CD14-positive monocyte (primary cell): ENCODE measurements at regions not wholly inside any gene's neighbourhood (a gene's known extent, or its start where the extent isn't known, plus 50 kb on each side); places are given as distances from the start of the nearest gene placed in this dataset.

Experiments
- DNase-seq, 3 donors: peaks; one replicate each; pipeline ENCODE4 v3.0.0-alpha.2; 2011 to 2022
- H2AFZ ChIP-seq: 2 replicates; pipeline ENCODE4 v1.6.0; 2012; ENCODE audit warnings: mild to moderate bottlenecking, low read depth, low read length, inconsistent platforms; ENCODE audit not compliant: insufficient read depth, poor library complexity, severe bottlenecking
- H3K27ac ChIP-seq, 2 donors: 1 replicate in 1 of 2; 2 replicates in 1 of 2; pipeline ENCODE4 v1.5.1; 2012 to 2013; ENCODE audit warnings: low read length in 2 of 2, control low read depth in 1 of 2, inconsistent platforms in 1 of 2, low read depth in 1 of 2, mild to moderate bottlenecking in 1 of 2
- H3K27me3 ChIP-seq, 2 donors: one replicate each; pipeline versions ENCODE4 v1.6.0 to v1.6.1; 2011 to 2013; ENCODE audit warnings: low read length in 2 of 2; ENCODE audit not compliant: control insufficient read depth in 2 of 2, insufficient read depth in 2 of 2
- H3K36me3 ChIP-seq, 2 donors: replicated peaks in 1 of 2; 1 replicate in 1 of 2; 2 replicates in 1 of 2; pipeline versions ENCODE4 v1.5.1 to v1.6.1; 2012 to 2013; ENCODE audit warnings: low read length in 2 of 2, control low read depth in 1 of 2, inconsistent platforms in 1 of 2, mild to moderate bottlenecking in 1 of 2; ENCODE audit not compliant: insufficient read depth in 2 of 2, control insufficient read depth in 1 of 2
- H3K4me1 ChIP-seq, 2 donors: 1 replicate in 1 of 2; 2 replicates in 1 of 2; pipeline versions ENCODE4 v1.5.1 to v1.6.1; 2012 to 2013; ENCODE audit warnings: low read length in 2 of 2, control low read depth in 1 of 2, inconsistent platforms in 1 of 2, mild to moderate bottlenecking in 1 of 2, moderate library complexity in 1 of 2; ENCODE audit not compliant: insufficient read depth in 2 of 2, control insufficient read depth in 1 of 2
- H3K4me2 ChIP-seq: replicated peaks from 2 replicates; pipeline ENCODE3; 2012; ENCODE audit warnings: low read length, moderate library complexity, mild to moderate bottlenecking; ENCODE audit not compliant: poor library complexity, severe bottlenecking; ENCODE audit errors: extremely low read depth
- H3K4me3 ChIP-seq, 3 experiments: fragments of 200-600 bp in 1 of 3; sonication (generic) in 1 of 3; replicated peaks in 1 of 3; 1 replicate in 2 of 3; 2 replicates in 1 of 3; pipeline ENCODE4 v1.5.1; 2011 to 2013; ENCODE audit warnings: low read length in 3 of 3, mild to moderate bottlenecking in 3 of 3, control low read depth in 2 of 3, low read depth in 2 of 3, inconsistent platforms in 1 of 3, moderate library complexity in 1 of 3
- H3K79me2 ChIP-seq: 2 replicates; pipeline ENCODE4 v1.6.0; 2012; ENCODE audit warnings: mild to moderate bottlenecking, control low read depth, inconsistent platforms, low read length, moderate library complexity; ENCODE audit not compliant: insufficient read depth
- H3K9ac ChIP-seq: 2 replicates; pipeline ENCODE4 v1.6.0; 2017; ENCODE audit warnings: low read length, mild to moderate bottlenecking; ENCODE audit not compliant: insufficient read depth, poor library complexity, severe bottlenecking
- H3K9me3 ChIP-seq, 2 donors: replicated peaks in 1 of 2; 1 replicate in 1 of 2; 2 replicates in 1 of 2; pipeline versions ENCODE4 v1.5.1 to v1.6.1; 2012 to 2013; ENCODE audit warnings: low read length in 2 of 2, control low read depth in 1 of 2; ENCODE audit not compliant: control insufficient read depth in 1 of 2, insufficient read depth in 1 of 2
- H4K20me1 ChIP-seq: 2 replicates; pipeline ENCODE4 v1.6.0; 2012; ENCODE audit warnings: mild to moderate bottlenecking, low read length, control low read depth, moderate library complexity; ENCODE audit not compliant: insufficient read depth
- H3K27ac Mint-ChIP-seq, 7 donors: one replicate each; pipeline ENCODE4 v1.8.0; 2020; ENCODE audit warnings: mild to moderate bottlenecking in 7 of 7, mixed read lengths in 7 of 7, moderate library complexity in 6 of 7, inconsistent platforms in 2 of 7
- H3K27me3 Mint-ChIP-seq, 3 donors: one replicate each; pipeline ENCODE4 v1.8.0; 2021 to 2022; ENCODE audit warnings: low read depth in 3 of 3, mild to moderate bottlenecking in 3 of 3, mixed read lengths in 3 of 3, moderate library complexity in 3 of 3, inconsistent platforms in 1 of 3
- H3K36me3 Mint-ChIP-seq, 2 donors: one replicate each; pipeline ENCODE4 v1.8.0; 2020; ENCODE audit warnings: mixed read lengths in 2 of 2, inconsistent platforms in 1 of 2, mild to moderate bottlenecking in 1 of 2
- H3K4me1 Mint-ChIP-seq: one replicate; pipeline ENCODE4 v1.8.0; 2020; ENCODE audit warnings: mild to moderate bottlenecking, mixed read lengths
- H3K4me3 Mint-ChIP-seq, 2 donors: one replicate each; pipeline ENCODE4 v1.8.0; 2020; ENCODE audit warnings: mild to moderate bottlenecking in 2 of 2, mixed read lengths in 2 of 2, moderate library complexity in 1 of 2
- H3K9me3 Mint-ChIP-seq, 7 donors: one replicate each; pipeline ENCODE4 v1.8.0; 2020 to 2022; ENCODE audit warnings: mixed read lengths in 7 of 7, mild to moderate bottlenecking in 6 of 7, moderate library complexity in 6 of 7, inconsistent platforms in 2 of 7
- WGBS: methylation state at CpG from one replicate; pipeline ENCODE4 v1.1.5; 2013; ENCODE audit warnings: missing lambda C conversion rate; ENCODE audit not compliant: insufficient coverage; 5-methylcytosine and 5-hydroxymethylcytosine counted together
- intact Hi-C, 2 donors: fragments of 100-400 bp; cut with micrococcal nuclease; formaldehyde crosslinking; loops; one replicate each; pipeline versions ENCODE4 v1.15.0 to v1.15.1; 2023
- TF ChIP-seq, protein P1 (sequence below): fragments of 200-600 bp; IDR thresholded peaks from one replicate; pipeline ENCODE4 v1.8.0; 2022; ENCODE audit warnings: antibody characterized with exemption, mild to moderate bottlenecking

DNA sequence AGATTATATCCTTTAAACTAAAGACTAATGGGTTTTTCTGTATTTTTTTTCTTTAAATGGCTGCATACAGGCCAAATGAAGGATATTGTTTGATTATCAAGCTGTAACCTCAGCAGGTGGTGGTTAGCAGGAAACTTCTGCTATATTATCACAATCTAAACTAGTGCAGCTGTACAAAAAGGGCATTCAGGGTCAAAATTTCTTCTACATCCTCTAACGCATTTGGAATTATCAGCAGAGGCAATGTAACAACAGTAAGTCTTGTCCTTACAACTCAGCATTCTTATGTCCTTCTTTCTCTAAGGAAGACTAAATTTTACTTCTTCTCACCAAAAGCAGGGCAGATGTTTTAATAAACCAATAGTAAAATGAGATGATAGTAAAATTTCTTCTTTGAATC is 135.8 kb upstream of the FN1 start:
- peaks cover 3 to 28% (median 7%) of the 10 kb centered on the region in 3 donors for H3K27me3 Mint-ChIP-seq
- 0% methylated on average over 1 of the region's 1 CpG for WGBS
- no peak overlapping the region for H3K4me3 Mint-ChIP-seq
- H3K4me2 ChIP-seq, result no peak overlapping the region
- no peaks in the 10 kb centered on the region for H3K9me3 ChIP-seq
- H3K9me3 Mint-ChIP-seq, result no peaks in the 10 kb centered on the region
- DNase-seq, result no peak
- H3K27me3 ChIP-seq, result peaks cover 2 to 5% of the 10 kb centered on the region in 2 donors
- intact Hi-C loops, result no loop called here
- H3K27ac ChIP-seq, result no peak overlapping the region
- TF ChIP-seq, protein P1, sequence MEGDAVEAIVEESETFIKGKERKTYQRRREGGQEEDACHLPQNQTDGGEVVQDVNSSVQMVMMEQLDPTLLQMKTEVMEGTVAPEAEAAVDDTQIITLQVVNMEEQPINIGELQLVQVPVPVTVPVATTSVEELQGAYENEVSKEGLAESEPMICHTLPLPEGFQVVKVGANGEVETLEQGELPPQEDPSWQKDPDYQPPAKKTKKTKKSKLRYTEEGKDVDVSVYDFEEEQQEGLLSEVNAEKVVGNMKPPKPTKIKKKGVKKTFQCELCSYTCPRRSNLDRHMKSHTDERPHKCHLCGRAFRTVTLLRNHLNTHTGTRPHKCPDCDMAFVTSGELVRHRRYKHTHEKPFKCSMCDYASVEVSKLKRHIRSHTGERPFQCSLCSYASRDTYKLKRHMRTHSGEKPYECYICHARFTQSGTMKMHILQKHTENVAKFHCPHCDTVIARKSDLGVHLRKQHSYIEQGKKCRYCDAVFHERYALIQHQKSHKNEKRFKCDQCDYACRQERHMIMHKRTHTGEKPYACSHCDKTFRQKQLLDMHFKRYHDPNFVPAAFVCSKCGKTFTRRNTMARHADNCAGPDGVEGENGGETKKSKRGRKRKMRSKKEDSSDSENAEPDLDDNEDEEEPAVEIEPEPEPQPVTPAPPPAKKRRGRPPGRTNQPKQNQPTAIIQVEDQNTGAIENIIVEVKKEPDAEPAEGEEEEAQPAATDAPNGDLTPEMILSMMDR, result no peak
- no peaks in the 10 kb centered on the region for H3K4me1 ChIP-seq
- no peak overlapping the region for H3K4me3 ChIP-seq
- no peak overlapping the region for H3K9ac ChIP-seq
- H4K20me1 ChIP-seq, result no peaks in the 10 kb centered on the region
- no peak overlapping the region for H3K27ac Mint-ChIP-seq
- no peaks in the 10 kb centered on the region for H3K79me2 ChIP-seq
- H3K4me1 Mint-ChIP-seq, result peaks cover 1% of the 10 kb centered on the region
- H3K36me3 Mint-ChIP-seq, result no peaks in the 10 kb centered on the region
- H3K36me3 ChIP-seq, result no peaks in the 10 kb centered on the region
- H2AFZ ChIP-seq, result no peak overlapping the region

- Mint-ChIP-seq H3K27ac (no peak overlapping the region), H3K9me3 (no peaks in the 10 kb centered on the region), H3K4me1 (peaks cover 1% of the 10 kb centered on the region), H3K27me3 (peaks cover 4 to 28% (median 7%) of the 10 kb centered on the region in 3 donors), H3K4me3 (no peak overlapping the region), H3K36me3 (no peaks in the 10 kb centered on the region)
- Histone ChIP-seq H3K27me3 (peaks cover 0 to 5% of the 10 kb centered on the region in 2 donors), H3K36me3 (no peaks in the 10 kb centered on the region), H3K9me3 (no peaks in the 10 kb centered on the region), H3K79me2 (no peaks in the 10 kb centered on the region), H3K9ac (no peak overlapping the region), H3K4me2 (no peak overlapping the region), H3K27ac (no peak overlapping the region), H3K4me1 (no peaks in the 10 kb centered on the region), H3K4me3 (no peak overlapping the region), H2AFZ (no peak overlapping the region), H4K20me1 (no peaks in the 10 kb centered on the region)
- TF ChIP-seq, protein P1, result no peak
- intact Hi-C loops, result no loop called here
- WGBS, result no CpG with 5 or more reads among the region's 5 CpGs
- DNase-seq, result no peak
Measured at GRCh38 chr2:215567504-215567903, 131.6 kb upstream of the FN1 start.
